ENCODE measurements at regions not wholly inside any gene's neighbourhood (a gene's known extent, or its start where the extent isn't known, plus 50 kb on each side); places are given as distances from the start of the nearest gene placed in this dataset.

DNA sequence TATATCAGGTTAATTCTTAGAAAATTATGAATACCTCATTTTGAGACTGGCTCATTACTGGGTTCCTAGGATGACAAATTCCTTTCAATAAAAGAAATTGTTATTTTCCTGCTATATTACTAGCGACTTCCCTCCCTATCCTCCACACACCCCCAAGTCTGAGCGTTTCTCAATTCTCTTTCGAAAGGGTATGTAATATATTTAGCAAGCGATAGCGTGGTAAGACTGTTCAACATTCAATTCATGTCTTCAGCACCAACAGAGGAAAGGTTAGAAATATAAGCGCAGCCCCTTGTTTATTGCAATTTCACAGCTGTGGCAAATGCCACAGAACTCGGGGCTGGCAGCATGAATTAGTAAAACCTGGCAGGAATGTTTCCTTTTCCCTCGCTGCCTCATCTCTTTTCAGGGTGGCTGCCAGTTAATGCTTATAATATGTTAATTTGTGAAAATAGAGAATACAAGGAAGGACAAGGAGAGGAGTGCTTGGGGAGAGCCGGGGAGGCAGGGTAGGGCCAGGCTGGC lies 152.7 kb upstream of the TBCA start:
- Histone ChIP-seq H2AFZ (ENCODE audit: control insufficient read depth, low read length) (no peak overlapping the region), H3K27me3 (ENCODE audit: control insufficient read depth, extremely low read depth, insufficient read depth, low read length) (peaks cover 14% of the 10 kb centered on the region), H3K4me1 (ENCODE audit: control insufficient read depth, extremely low read depth, insufficient read depth, low read length) (peaks cover 9% of the 10 kb centered on the region), H4K20me1 (ENCODE audit: control insufficient read depth, extremely low read depth, insufficient read depth, low read length) (no peaks in the 10 kb centered on the region), H3K4me2 (ENCODE audit: control insufficient read depth, extremely low read depth, insufficient read depth, low read depth, low read length) (no peak overlapping the region), H3K27ac (ENCODE audit: control insufficient read depth, insufficient read depth, low read length) (no peak overlapping the region), H3K4me3 (ENCODE audit: control insufficient read depth in 2 of 3, extremely low read depth in 1 of 3, insufficient read depth in 2 of 3, low read depth in 1 of 3, low read length in 3 of 3) (no peak overlapping the region), H3K9ac (ENCODE audit: control insufficient read depth, extremely low read depth, insufficient read depth, low read length) (no peak overlapping the region), H3K36me3 (ENCODE audit: control insufficient read depth in 2 of 2, extremely low read depth in 1 of 2, insufficient read depth in 2 of 2, low read length in 2 of 2) (no peaks in the 10 kb centered on the region), H3K79me2 (ENCODE audit: control insufficient read depth, insufficient read depth, low read length) (no peaks in the 10 kb centered on the region), H3K9me1 (ENCODE audit: control insufficient read depth, extremely low read depth, insufficient read depth, low read length) (no peaks in the 10 kb centered on the region), H3K9me3 (ENCODE audit: control insufficient read depth, low read depth, low read length) (no peaks in the 10 kb centered on the region)
- DNase-seq (ENCODE audit: low read depth, low spot score) (no peak), FAIRE-seq (no peak)
- TF ChIP-seq, protein P1, sequence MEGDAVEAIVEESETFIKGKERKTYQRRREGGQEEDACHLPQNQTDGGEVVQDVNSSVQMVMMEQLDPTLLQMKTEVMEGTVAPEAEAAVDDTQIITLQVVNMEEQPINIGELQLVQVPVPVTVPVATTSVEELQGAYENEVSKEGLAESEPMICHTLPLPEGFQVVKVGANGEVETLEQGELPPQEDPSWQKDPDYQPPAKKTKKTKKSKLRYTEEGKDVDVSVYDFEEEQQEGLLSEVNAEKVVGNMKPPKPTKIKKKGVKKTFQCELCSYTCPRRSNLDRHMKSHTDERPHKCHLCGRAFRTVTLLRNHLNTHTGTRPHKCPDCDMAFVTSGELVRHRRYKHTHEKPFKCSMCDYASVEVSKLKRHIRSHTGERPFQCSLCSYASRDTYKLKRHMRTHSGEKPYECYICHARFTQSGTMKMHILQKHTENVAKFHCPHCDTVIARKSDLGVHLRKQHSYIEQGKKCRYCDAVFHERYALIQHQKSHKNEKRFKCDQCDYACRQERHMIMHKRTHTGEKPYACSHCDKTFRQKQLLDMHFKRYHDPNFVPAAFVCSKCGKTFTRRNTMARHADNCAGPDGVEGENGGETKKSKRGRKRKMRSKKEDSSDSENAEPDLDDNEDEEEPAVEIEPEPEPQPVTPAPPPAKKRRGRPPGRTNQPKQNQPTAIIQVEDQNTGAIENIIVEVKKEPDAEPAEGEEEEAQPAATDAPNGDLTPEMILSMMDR (optimal IDR thresholded peaks at IDR 0.05 in 1 of 3, IDR thresholded peaks at IDR 0.05 in 1 of 3, conservative IDR thresholded peaks at IDR 0.05 in 1 of 3; ENCODE audit: extremely low read depth in 1 of 3, insufficient read depth in 2 of 3, low read length in 3 of 3): no peak
- no peak for TF ChIP-seq EZH2 (IDR thresholded peaks at IDR 0.05; ENCODE audit: low read length)
- dilution Hi-C loops (cut with MboI; ENCODE audit: extremely low pct_ligation_motif_present, low sequenced_read_pairs): no loop called here

GRCh38 chr5:77926337-77926736 lies 150.2 kb upstream of the TBCA start:
- FAIRE-seq (no peak), DNase-seq (ENCODE audit: low read depth, low spot score) (no peak)
- no peaks in the 10 kb centered on the region for H3K79me2 ChIP-seq (ENCODE audit: control insufficient read depth, insufficient read depth, low read length)
- H3K27me3 ChIP-seq (ENCODE audit: control insufficient read depth, extremely low read depth, insufficient read depth, low read length): peaks cover 14% of the 10 kb centered on the region
- H3K36me3 ChIP-seq (ENCODE audit: control insufficient read depth in 2 of 2, extremely low read depth in 1 of 2, insufficient read depth in 2 of 2, low read length in 2 of 2): no peaks in the 10 kb centered on the region
- TF ChIP-seq EZH2 (IDR thresholded peaks at IDR 0.05; ENCODE audit: low read length): no peak
- TF ChIP-seq, protein P1 (optimal IDR thresholded peaks at IDR 0.05 in 1 of 3, IDR thresholded peaks at IDR 0.05 in 1 of 3, conservative IDR thresholded peaks at IDR 0.05 in 1 of 3; ENCODE audit: extremely low read depth in 1 of 3, insufficient read depth in 2 of 3, low read length in 3 of 3): no peak
- dilution Hi-C loops (cut with MboI; ENCODE audit: extremely low pct_ligation_motif_present, low sequenced_read_pairs): no loop called here
- no peaks in the 10 kb centered on the region for H4K20me1 ChIP-seq (ENCODE audit: control insufficient read depth, extremely low read depth, insufficient read depth, low read length)
- no peak overlapping the region for H2AFZ ChIP-seq (ENCODE audit: control insufficient read depth, low read length)
- H3K4me1 ChIP-seq (ENCODE audit: control insufficient read depth, extremely low read depth, insufficient read depth, low read length): peaks cover 12% of the 10 kb centered on the region
- no peaks in the 10 kb centered on the region for H3K9me3 ChIP-seq (ENCODE audit: control insufficient read depth, low read depth, low read length)
- H3K9me1 ChIP-seq (ENCODE audit: control insufficient read depth, extremely low read depth, insufficient read depth, low read length): no peaks in the 10 kb centered on the region
- no peak overlapping the region for H3K9ac ChIP-seq (ENCODE audit: control insufficient read depth, extremely low read depth, insufficient read depth, low read length)
- no peak overlapping the region for H3K4me3 ChIP-seq (ENCODE audit: control insufficient read depth in 2 of 3, extremely low read depth in 1 of 3, insufficient read depth in 2 of 3, low read depth in 1 of 3, low read length in 3 of 3)
- H3K27ac ChIP-seq (ENCODE audit: control insufficient read depth, insufficient read depth, low read length): no peak overlapping the region
- no peak overlapping the region for H3K4me2 ChIP-seq (ENCODE audit: control insufficient read depth, extremely low read depth, insufficient read depth, low read depth, low read length)

Data from keratinocyte (primary cell).